MM.1S (cell line): ENCODE measurements at regions not wholly inside any gene's neighbourhood (a gene's known extent, or its start where the extent isn't known, plus 50 kb on each side); places are given as distances from the start of the nearest gene placed in this dataset.

Experiments
- DNase-seq: peaks from one replicate; pipeline ENCODE4 v3.0.0-alpha.2; 2015
- H2AFZ ChIP-seq: fragments of 300-600 bp; sonication (generic); 2 replicates; pipeline ENCODE4 v1.6.0; 2016; ENCODE audit warnings: antibody characterized with exemption, low read length
- H3F3A ChIP-seq: fragments of 300-600 bp; sonication (generic); 2 replicates; pipeline ENCODE4 v1.6.1; 2016; ENCODE audit warnings: mild to moderate bottlenecking, antibody characterized with exemption, low read length, moderate library complexity, mixed read lengths; ENCODE audit not compliant: insufficient read depth
- H3K27ac ChIP-seq: fragments of 300-600 bp; sonication (generic); 2 replicates; pipeline ENCODE4 v1.5.1; 2016; ENCODE audit warnings: mild to moderate bottlenecking, low read length
- H3K27me3 ChIP-seq: fragments of 300-600 bp; sonication (generic); replicated peaks from 2 replicates; pipeline ENCODE4 v1.6.0; 2016; ENCODE audit warnings: low read length; ENCODE audit not compliant: insufficient read depth
- H3K36me3 ChIP-seq: fragments of 300-600 bp; sonication (generic); replicated peaks from 2 replicates; pipeline ENCODE4 v1.6.1; 2016; ENCODE audit warnings: mild to moderate bottlenecking, low read length, mixed read lengths; ENCODE audit not compliant: insufficient read depth
- H3K4me1 ChIP-seq: fragments of 300-600 bp; sonication (generic); 2 replicates; pipeline ENCODE4 v1.6.1; 2016; ENCODE audit warnings: low read length, mixed read lengths
- H3K4me2 ChIP-seq: fragments of 300-600 bp; sonication (generic); 2 replicates; pipeline ENCODE4 v1.6.0; 2016; ENCODE audit warnings: low read depth, low read length
- H3K4me3 ChIP-seq: fragments of 300-600 bp; sonication (generic); 2 replicates; pipeline ENCODE4 v1.5.1; 2016; ENCODE audit warnings: low read length, mixed read lengths
- H3K79me2 ChIP-seq: fragments of 300-600 bp; sonication (generic); 2 replicates; pipeline ENCODE4 v1.6.1; 2016; ENCODE audit warnings: mixed run types, low read length, mixed read lengths
- H3K9ac ChIP-seq: fragments of 300-600 bp; sonication (generic); 2 replicates; pipeline ENCODE4 v1.6.1; 2016; ENCODE audit warnings: low read length, mixed read lengths
- H3K9me2 ChIP-seq: fragments of 300-600 bp; sonication (generic); replicated peaks from 2 replicates; pipeline ENCODE4 v1.6.1; 2016; ENCODE audit warnings: mild to moderate bottlenecking, low read length, mixed read lengths; ENCODE audit not compliant: insufficient read depth
- H3K9me3 ChIP-seq: fragments of 300-600 bp; sonication (generic); replicated peaks from 2 replicates; pipeline ENCODE4 v1.6.1; 2016; ENCODE audit warnings: mild to moderate bottlenecking, low read length, mixed read lengths; ENCODE audit not compliant: insufficient read depth
- H4K20me1 ChIP-seq: fragments of 300-600 bp; sonication (generic); 2 replicates; pipeline ENCODE4 v1.6.1; 2016; ENCODE audit warnings: mild to moderate bottlenecking, low read length, moderate library complexity, mixed read lengths; ENCODE audit not compliant: insufficient read depth
- CTCF ChIP-seq: fragments of 300-600 bp; sonication (generic); IDR thresholded peaks from 2 replicates; pipeline ENCODE4 v1.5.1; 2016; ENCODE audit warnings: antibody characterized with exemption, low read length, mixed read lengths
- EZH2 ChIP-seq: fragments of 300-600 bp; sonication (generic); optimal IDR thresholded peaks from 2 replicates; pipeline ENCODE3; 2017; ENCODE audit warnings: low read depth, mild to moderate bottlenecking, antibody characterized with exemption, low read length, mixed read lengths
- EZH2phosphoT487 ChIP-seq: fragments of 300-600 bp; sonication (generic); IDR thresholded peaks from 2 replicates; pipeline ENCODE4 v1.6.1; 2018; ENCODE audit warnings: antibody characterized with exemption, low read length

GRCh38 chr7:42689626-42690025 is 222.2 kb downstream of the C7orf25 start:
- no peaks in the 10 kb centered on the region for H3K9me2 ChIP-seq
- no peaks in the 10 kb centered on the region for H3K27me3 ChIP-seq
- no peaks in the 10 kb centered on the region for H3K4me1 ChIP-seq
- H4K20me1 ChIP-seq: no peaks in the 10 kb centered on the region
- no peak overlapping the region for H3K9ac ChIP-seq
- H3F3A ChIP-seq: no peaks in the 10 kb centered on the region
- TF ChIP-seq CTCF: no peak
- TF ChIP-seq EZH2: no peak
- no peak overlapping the region for H3K4me3 ChIP-seq
- H3K79me2 ChIP-seq: no peaks in the 10 kb centered on the region
- H3K9me3 ChIP-seq: no peaks in the 10 kb centered on the region
- no peak overlapping the region for H2AFZ ChIP-seq
- no peak for DNase-seq
- H3K4me2 ChIP-seq: no peak overlapping the region
- H3K27ac ChIP-seq: no peak overlapping the region
- no peaks in the 10 kb centered on the region for H3K36me3 ChIP-seq

GRCh38 chr7:42688056-42688371 is 223.9 kb downstream of the C7orf25 start:
- Histone ChIP-seq H3K79me2 (no peaks in the 10 kb centered on the region), H3K27me3 (no peaks in the 10 kb centered on the region), H3K9me2 (no peaks in the 10 kb centered on the region), H3K9me3 (no peaks in the 10 kb centered on the region), H3K9ac (no peak overlapping the region), H3F3A (no peaks in the 10 kb centered on the region), H4K20me1 (no peaks in the 10 kb centered on the region), H3K4me2 (no peak overlapping the region), H2AFZ (no peak overlapping the region), H3K4me1 (no peaks in the 10 kb centered on the region), H3K36me3 (no peaks in the 10 kb centered on the region), H3K27ac (no peak overlapping the region), H3K4me3 (no peak overlapping the region)
- no peak for DNase-seq
- no peak for TF ChIP-seq EZH2
- TF ChIP-seq CTCF: no peak
- no peak for TF ChIP-seq EZH2phosphoT487

- H3K27me3 ChIP-seq: no peaks in the 10 kb centered on the region
- no peaks in the 10 kb centered on the region for H3K9me2 ChIP-seq
- DNase-seq: no peak
- no peak overlapping the region for H3K27ac ChIP-seq
- H3K36me3 ChIP-seq: no peaks in the 10 kb centered on the region
- no peak overlapping the region for H3K4me2 ChIP-seq
- TF ChIP-seq EZH2 (no peak), CTCF (no peak), EZH2phosphoT487 (no peak)
- H3K9ac ChIP-seq: no peak overlapping the region
- H2AFZ ChIP-seq: no peak overlapping the region
- H3K4me1 ChIP-seq: no peaks in the 10 kb centered on the region
- no peak overlapping the region for H3K4me3 ChIP-seq
- H3F3A ChIP-seq: no peaks in the 10 kb centered on the region
- H3K79me2 ChIP-seq: no peaks in the 10 kb centered on the region
- H3K9me3 ChIP-seq: no peaks in the 10 kb centered on the region
- no peaks in the 10 kb centered on the region for H4K20me1 ChIP-seq
These were observed 224.4 kb downstream of the C7orf25 start for GRCh38 chr7:42687211-42688055.
